ENCODE measurements at regions not wholly inside any gene's neighbourhood (a gene's known extent, or its start where the extent isn't known, plus 50 kb on each side); places are given as distances from the start of the nearest gene placed in this dataset.

DNA sequence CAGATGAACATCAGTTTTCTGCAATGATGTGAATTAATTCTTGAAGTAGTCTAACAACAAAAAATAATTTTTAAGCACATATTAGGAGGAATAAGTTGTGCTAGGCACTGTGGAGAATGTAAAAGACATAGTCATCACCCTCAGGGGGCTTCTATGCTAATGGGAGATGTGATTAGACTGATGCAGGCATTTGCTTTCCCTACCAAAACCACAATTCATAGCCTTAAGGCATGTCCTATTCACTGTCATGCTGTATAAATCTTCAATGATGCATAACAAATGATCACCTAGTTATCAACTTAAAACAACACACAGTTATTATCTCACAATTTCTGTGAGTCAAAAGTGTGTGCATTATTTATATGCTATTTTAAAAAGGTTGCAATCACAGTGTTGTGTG, 422.6 kb downstream of the MAN2A1 start:
- no peak for DNase-seq (ENCODE audit: low read depth in 3 of 3)

GRCh38 chr5:110115503-110115902, 425.8 kb downstream of the MAN2A1 start:
- DNase-seq (ENCODE audit: low read depth in 3 of 3) = no peak

DNA sequence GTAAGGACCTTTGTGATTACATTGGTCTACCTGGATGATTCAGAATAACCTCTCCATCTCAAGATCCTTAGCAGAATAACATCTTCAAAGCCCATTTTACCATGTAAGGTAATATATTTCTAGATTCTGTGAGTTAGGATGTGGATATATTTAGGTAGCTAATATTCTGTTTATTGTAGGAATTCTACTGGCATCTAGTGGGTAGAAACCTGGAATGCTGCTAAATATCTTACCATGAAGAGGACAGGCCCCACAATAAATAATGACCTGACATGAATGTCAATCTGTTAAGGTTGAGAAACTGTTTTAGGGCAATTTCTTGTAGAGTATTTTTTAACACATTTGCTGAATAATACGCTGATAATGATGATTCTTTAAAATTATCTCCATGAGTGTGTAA, 426.8 kb downstream of the MAN2A1 start:
- DNase-seq (ENCODE audit: low read depth in 3 of 3) = no peak

GRCh38 chr5:110134963-110135935, 445.5 kb downstream of the MAN2A1 start:
- no peak for DNase-seq (ENCODE audit: low read depth in 3 of 3)

DNA sequence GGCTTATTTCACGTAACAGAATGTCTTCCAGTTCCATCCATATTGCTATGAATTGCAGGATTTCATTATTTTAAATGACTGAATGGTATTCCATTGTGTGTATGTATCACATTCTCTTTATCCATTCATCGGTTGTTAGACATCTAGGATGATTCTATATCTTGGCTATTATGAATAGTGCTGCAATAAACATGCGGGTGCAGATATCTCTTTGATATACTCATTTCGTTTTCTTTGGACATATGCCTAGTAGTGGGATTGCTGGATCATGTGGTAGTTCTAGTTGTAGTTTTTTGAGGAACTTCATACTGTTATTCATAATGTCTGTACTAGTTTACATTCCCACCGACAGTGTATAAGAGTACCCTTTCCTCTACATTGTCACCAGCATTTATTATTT, 460.5 kb downstream of the MAN2A1 start:
- DNase-seq (ENCODE audit: low read depth in 3 of 3) = no peak

GRCh38 chr5:110159202-110159601, 469.5 kb downstream of the MAN2A1 start:
- DNase-seq (ENCODE audit: low read depth in 3 of 3) = no peak

GRCh38 chr5:110161162-110161561, 471.4 kb downstream of the MAN2A1 start:
- no peak for DNase-seq (ENCODE audit: low read depth in 3 of 3)

GRCh38 chr5:110165366-110165765, 475.6 kb downstream of the MAN2A1 start:
- DNase-seq (ENCODE audit: low read depth in 3 of 3) = no peak

DNA sequence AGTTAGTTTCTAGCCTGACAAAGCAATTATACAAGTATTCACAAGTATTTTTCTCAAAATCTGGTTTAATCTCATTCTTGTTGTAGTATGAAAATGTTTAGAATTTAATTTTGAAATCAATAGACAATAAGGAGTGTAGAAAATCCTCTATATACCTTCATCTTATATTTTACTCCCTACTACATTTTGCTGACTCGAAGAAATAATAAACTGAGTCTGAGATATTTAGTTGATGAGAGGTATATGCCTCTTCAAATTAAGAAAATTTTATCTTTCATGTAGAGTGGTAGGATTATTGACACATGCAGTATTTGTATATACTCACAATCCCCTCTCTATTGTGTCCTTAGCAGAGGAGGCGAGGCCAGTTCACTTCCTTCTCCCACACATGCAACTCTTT, 477.7 kb downstream of the MAN2A1 start:
- no peak for DNase-seq (ENCODE audit: low read depth in 3 of 3)

DNA sequence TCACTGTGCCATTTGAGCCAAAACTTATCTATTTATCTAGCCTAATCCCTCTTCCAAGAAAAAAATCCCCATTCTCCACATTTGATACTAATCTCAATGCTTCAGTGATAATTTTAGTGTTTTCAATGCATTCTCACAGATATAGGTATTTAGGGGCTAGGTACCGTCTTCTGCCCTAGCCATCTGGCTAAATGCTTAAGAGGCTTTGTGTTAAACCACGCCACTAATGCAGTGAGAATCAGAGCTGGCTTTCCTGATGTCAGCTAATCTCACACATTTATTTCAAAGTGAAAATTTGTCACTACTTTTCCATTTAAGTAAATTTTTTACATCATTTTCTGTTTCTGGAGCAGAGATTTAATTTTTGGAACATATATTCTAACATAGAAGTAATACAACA, 479.7 kb downstream of the MAN2A1 start:
- DNase-seq (ENCODE audit: low read depth in 3 of 3) = no peak

- no peak for DNase-seq (ENCODE audit: low read depth in 3 of 3)
Observed at GRCh38 chr5:110177729-110178128, 488.0 kb downstream of the MAN2A1 start.

DNA sequence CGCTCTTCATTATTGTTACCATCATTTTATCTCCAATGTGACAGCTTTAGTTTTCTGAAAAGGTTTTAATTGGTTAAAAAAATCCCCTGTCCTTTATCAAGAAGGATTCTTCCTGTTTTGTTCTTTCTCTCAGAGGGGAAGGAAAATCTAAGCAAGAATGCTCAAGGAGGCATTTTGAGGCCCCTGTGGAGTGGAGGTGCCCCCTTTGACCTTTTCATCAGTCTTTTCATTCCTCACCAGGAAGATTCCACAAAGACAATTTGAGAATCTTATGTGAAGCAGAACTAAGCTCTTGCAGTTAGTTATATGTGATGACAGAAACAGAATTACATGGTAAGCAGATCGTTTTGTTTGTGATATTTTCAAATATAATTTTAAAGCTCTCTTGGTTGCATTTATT, 489.6 kb downstream of the MAN2A1 start:
- no peak for DNase-seq (ENCODE audit: low read depth in 3 of 3)

- DNase-seq (ENCODE audit: low read depth in 3 of 3) = no peak
Observed at GRCh38 chr5:110194191-110194590, 504.5 kb downstream of the MAN2A1 start.

- DNase-seq (ENCODE audit: low read depth in 3 of 3) = no peak
Observed at GRCh38 chr5:110195288-110195687, 505.6 kb downstream of the MAN2A1 start.

DNA sequence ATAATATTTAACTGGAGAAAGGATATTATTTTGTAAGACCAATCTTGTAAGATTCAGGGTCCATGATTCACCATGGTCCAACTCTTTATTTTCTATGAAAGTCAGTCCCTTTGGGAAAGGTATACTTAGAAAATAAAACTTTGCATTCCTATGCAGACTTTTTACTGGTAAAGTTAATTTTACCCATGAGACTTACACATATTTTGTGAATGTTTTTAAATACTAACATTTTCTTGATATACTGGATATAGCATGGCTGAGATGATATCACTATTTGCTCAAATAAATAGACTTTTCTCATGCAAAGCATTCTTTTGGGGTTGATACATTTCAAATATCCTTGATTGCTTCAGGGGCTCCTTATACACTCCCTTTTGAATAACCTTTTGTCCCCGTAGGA, 512.1 kb downstream of the MAN2A1 start:
- no peak for DNase-seq (ENCODE audit: low read depth in 3 of 3)

DNA sequence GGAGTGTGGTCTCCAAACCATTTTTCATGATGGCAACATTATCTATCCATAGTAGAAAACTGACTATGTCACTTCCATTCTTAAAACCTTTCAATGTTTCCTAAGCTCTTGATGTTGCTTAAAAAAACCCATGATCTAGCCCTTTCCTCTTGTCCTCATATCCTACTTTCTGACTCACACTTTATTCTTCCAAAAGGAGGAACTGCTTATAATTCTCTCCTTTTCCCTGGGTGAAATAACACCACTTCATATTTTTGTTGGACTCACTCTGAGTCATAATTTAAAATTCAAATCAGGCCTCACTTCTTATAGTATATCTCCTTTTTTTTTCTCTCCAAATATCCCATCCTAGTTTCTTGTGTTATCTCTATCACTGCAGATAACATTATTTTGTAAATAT, 513.9 kb downstream of the MAN2A1 start:
- no peak for DNase-seq (ENCODE audit: low read depth in 3 of 3)

- DNase-seq (ENCODE audit: low read depth in 3 of 3) = no peak
Observed at GRCh38 chr5:110209401-110209800, 517.1 kb downstream of the TMEM232 start.

GRCh38 chr5:110218981-110219380, 507.5 kb downstream of the TMEM232 start:
- no peak for DNase-seq (ENCODE audit: low read depth in 3 of 3)

DNA sequence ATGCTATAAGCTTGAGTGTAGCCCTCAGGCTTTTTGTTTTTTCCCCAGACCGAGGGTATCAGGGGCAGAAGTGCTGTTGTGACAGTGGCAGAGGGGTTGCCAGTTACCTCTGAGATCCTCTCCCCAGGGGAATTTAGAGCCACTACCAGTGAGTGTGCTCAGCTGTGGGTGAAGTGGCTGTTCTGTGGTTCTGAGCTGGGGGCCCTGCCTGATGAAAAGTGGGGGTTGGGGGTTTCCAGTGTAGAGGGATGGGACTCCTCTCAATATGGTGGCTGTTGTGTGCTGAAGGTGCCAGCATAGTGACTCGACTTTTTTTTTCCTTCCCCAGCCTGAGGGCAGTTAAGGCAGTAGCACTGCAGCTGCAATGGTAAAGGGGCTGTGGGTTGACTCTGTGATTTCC, 506.7 kb downstream of the TMEM232 start:
- DNase-seq (ENCODE audit: low read depth in 3 of 3) = no peak

DNA sequence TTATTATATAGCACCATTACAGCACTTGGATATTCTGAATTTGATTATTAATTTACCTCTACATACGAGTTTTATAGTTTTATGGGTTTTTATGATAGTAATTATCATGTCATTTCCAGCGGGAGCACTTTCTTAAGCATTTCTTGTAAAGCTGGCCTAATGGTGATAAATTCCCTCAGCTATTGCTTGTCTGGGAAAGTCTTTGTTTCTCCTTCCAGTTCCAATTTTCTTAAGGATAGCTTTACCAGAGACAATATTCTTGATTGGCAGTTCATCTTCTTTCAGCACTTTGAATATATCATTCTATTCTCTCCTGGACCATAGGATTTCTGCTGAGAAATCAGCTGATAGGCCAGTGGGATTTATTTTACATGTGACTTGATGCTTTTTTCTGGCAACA, 505.4 kb downstream of the TMEM232 start:
- DNase-seq (ENCODE audit: low read depth in 3 of 3) = no peak

DNA sequence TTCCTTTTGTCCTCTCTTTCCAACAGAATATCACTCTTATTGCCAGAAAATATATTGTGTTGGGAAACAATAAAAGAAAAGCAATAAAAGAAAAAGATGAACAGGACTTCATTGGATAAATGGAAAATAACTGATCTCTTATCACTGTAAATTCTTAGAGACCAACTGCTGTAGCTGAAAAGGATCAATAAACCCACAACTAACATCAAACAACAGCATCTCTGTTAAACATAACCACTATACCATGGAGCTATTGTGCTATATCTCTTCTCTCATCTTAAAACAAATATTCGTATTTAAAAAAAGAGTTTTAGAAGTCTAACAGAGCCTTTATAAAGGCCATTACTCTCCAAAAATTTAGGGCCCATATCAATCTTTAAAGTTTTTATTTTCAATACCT, 502.4 kb downstream of the TMEM232 start:
- DNase-seq (ENCODE audit: low read depth in 3 of 3) = no peak

DNA sequence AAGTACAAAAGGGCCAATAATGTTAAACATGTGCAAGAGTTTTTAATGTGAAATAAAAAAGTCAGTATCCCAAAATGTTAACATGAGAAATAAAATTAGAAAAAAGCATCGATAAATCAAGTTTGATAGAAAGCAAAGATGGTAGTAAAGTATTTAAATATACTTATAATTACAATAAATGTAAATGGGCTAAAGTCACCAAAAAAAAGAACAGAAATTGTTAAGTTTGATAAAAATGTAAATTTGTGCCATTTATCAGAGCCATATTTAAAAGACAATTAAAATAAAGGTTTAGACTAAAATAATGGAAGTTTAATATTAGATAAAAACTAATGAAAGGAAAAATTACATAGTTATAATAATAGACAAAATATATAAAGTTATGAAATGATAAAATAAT, 500.5 kb downstream of the TMEM232 start:
- DNase-seq (ENCODE audit: low read depth in 3 of 3) = no peak

DNA sequence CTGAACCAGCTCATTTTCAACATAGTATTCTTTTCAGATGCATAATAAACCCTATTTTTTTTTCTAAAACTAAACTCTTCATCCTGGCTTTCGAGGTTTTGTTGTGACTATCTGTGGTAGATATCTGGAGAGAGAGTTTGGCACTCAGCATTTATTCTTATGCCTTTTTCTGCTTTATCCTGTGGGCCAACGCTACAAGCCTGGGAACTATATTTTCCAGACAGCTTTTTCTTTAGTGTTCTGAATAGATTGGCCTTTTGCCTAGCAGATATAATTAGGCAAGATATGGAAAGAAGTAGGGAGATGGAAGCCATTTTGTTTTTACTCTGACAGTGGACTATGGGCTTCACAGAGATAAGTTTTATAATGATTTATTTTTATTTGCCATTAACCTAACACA, 486.7 kb downstream of the TMEM232 start:
- DNase-seq (ENCODE audit: low read depth in 3 of 3) = no peak

- DNase-seq (ENCODE audit: low read depth in 3 of 3) = no peak
Observed at GRCh38 chr5:110242950-110243349, 483.5 kb downstream of the TMEM232 start.
